IPS-15b (cell line): ENCODE measurements at regions not wholly inside any gene's neighbourhood (a gene's known extent, or its start where the extent isn't known, plus 50 kb on each side); places are given as distances from the start of the nearest gene placed in this dataset.
"Not testable (repeated sequence)": the region's sequence is repeated elsewhere in the genome, so short reads cannot be mapped to it uniquely, and the experiment has no call there.

Experiments used
- H3K27me3 ChIP-seq: one replicate; pipeline ENCODE4 v1.6.1; 2013; ENCODE audit warnings: low read length; ENCODE audit not compliant: control insufficient read depth, insufficient read depth
- H3K36me3 ChIP-seq: one replicate; pipeline ENCODE4 v1.6.1; 2013; ENCODE audit warnings: low read length; ENCODE audit not compliant: control insufficient read depth, insufficient read depth
- H3K4me1 ChIP-seq: one replicate; pipeline ENCODE4 v1.6.1; 2013; ENCODE audit warnings: mild to moderate bottlenecking, low read length; ENCODE audit not compliant: control insufficient read depth, insufficient read depth
- H3K4me3 ChIP-seq: one replicate; pipeline ENCODE4 v1.5.1; 2013; ENCODE audit warnings: low read depth, low read length
- H3K9ac ChIP-seq: one replicate; pipeline ENCODE4 v1.6.1; 2013; ENCODE audit warnings: low read depth, mild to moderate bottlenecking, low read length
- H3K9me3 ChIP-seq: one replicate; pipeline ENCODE4 v1.6.1; 2013; ENCODE audit warnings: mild to moderate bottlenecking, low read length; ENCODE audit not compliant: control insufficient read depth, insufficient read depth

GRCh38 chr3:110016235-110016815, 679.0 kb upstream of the DPPA4 start:
- H3K36me3 ChIP-seq: no peaks in the 10 kb centered on the region
- no peaks in the 10 kb centered on the region for H3K27me3 ChIP-seq
- no peaks in the 10 kb centered on the region for H3K9me3 ChIP-seq
- H3K4me1 ChIP-seq: peaks cover 21% of the 10 kb centered on the region
- no peak overlapping the region for H3K4me3 ChIP-seq
- H3K9ac ChIP-seq: no peak overlapping the region

GRCh38 chr3:110017304-110017703, 680.0 kb upstream of the DPPA4 start:
- H3K4me1 ChIP-seq: peaks cover 21% of the 10 kb centered on the region
- no peaks in the 10 kb centered on the region for H3K9me3 ChIP-seq
- H3K27me3 ChIP-seq: no peaks in the 10 kb centered on the region
- H3K4me3 ChIP-seq: no peak overlapping the region
- no peak overlapping the region for H3K9ac ChIP-seq
- H3K36me3 ChIP-seq: no peaks in the 10 kb centered on the region

GRCh38 chr3:110021659-110022058, 684.3 kb upstream of the DPPA4 start:
- H3K9ac ChIP-seq: no peak overlapping the region
- H3K36me3 ChIP-seq: no peaks in the 10 kb centered on the region
- no peaks in the 10 kb centered on the region for H3K9me3 ChIP-seq

GRCh38 chr3:110023022-110023421, 685.7 kb upstream of the DPPA4 start:
- H3K36me3 ChIP-seq, H3K27me3 ChIP-seq, H3K9ac ChIP-seq, H3K4me3 ChIP-seq, H3K9me3 ChIP-seq, H3K4me1 ChIP-seq: not testable (repeated sequence)

More at GRCh38 chr3:110021659-110022058, 684.3 kb upstream of the DPPA4 start:
- peaks cover 18% of the 10 kb centered on the region for H3K4me1 ChIP-seq
- H3K4me3 ChIP-seq: no peak overlapping the region
- no peaks in the 10 kb centered on the region for H3K27me3 ChIP-seq

- Histone ChIP-seq H3K9me3 (no peaks in the 10 kb centered on the region), H3K4me3 (no peak overlapping the region), H3K4me1 (no peaks in the 10 kb centered on the region), H3K36me3 (no peaks in the 10 kb centered on the region), H3K27me3 (no peaks in the 10 kb centered on the region), H3K9ac (no peak overlapping the region)
Measured at GRCh38 chr3:110026421-110026820, 689.1 kb upstream of the DPPA4 start.

- no peak overlapping the region for H3K9ac ChIP-seq
- H3K27me3 ChIP-seq: no peaks in the 10 kb centered on the region
- no peaks in the 10 kb centered on the region for H3K4me1 ChIP-seq
- no peaks in the 10 kb centered on the region for H3K9me3 ChIP-seq
- no peak overlapping the region for H3K4me3 ChIP-seq
- no peaks in the 10 kb centered on the region for H3K36me3 ChIP-seq
Measured at GRCh38 chr3:110027446-110028080, 690.2 kb upstream of the DPPA4 start.

- Histone ChIP-seq H3K4me1 (no peaks in the 10 kb centered on the region), H3K9me3 (no peaks in the 10 kb centered on the region), H3K9ac (no peak overlapping the region), H3K4me3 (no peak overlapping the region), H3K36me3 (no peaks in the 10 kb centered on the region), H3K27me3 (no peaks in the 10 kb centered on the region)
Measured at GRCh38 chr3:110031975-110032374, 694.6 kb upstream of the DPPA4 start.

- H3K9ac ChIP-seq: no peak overlapping the region
- no peaks in the 10 kb centered on the region for H3K27me3 ChIP-seq
- no peaks in the 10 kb centered on the region for H3K4me1 ChIP-seq
- H3K4me3 ChIP-seq: no peak overlapping the region
- H3K36me3 ChIP-seq: no peaks in the 10 kb centered on the region
- H3K9me3 ChIP-seq: no peaks in the 10 kb centered on the region
Measured at GRCh38 chr3:110059431-110059830, 722.1 kb upstream of the DPPA4 start.

GRCh38 chr3:110062716-110063115, 725.4 kb upstream of the DPPA4 start:
- H3K4me3 ChIP-seq: no peak overlapping the region
- no peaks in the 10 kb centered on the region for H3K27me3 ChIP-seq
- no peaks in the 10 kb centered on the region for H3K4me1 ChIP-seq
- no peaks in the 10 kb centered on the region for H3K9me3 ChIP-seq
- no peaks in the 10 kb centered on the region for H3K36me3 ChIP-seq
- no peak overlapping the region for H3K9ac ChIP-seq

GRCh38 chr3:110063178-110063577, 725.8 kb upstream of the DPPA4 start:
- no peak overlapping the region for H3K4me3 ChIP-seq
- H3K9me3 ChIP-seq: no peaks in the 10 kb centered on the region
- H3K27me3 ChIP-seq: no peaks in the 10 kb centered on the region
- H3K9ac ChIP-seq: no peak overlapping the region
- no peaks in the 10 kb centered on the region for H3K36me3 ChIP-seq
- no peaks in the 10 kb centered on the region for H3K4me1 ChIP-seq

- no peaks in the 10 kb centered on the region for H3K4me1 ChIP-seq
- H3K27me3 ChIP-seq: no peaks in the 10 kb centered on the region
- no peaks in the 10 kb centered on the region for H3K36me3 ChIP-seq
- H3K4me3 ChIP-seq: no peak overlapping the region
- H3K9me3 ChIP-seq: peaks cover 3% of the 10 kb centered on the region
- H3K9ac ChIP-seq: no peak overlapping the region
Measured at GRCh38 chr3:110066206-110066605, 728.9 kb upstream of the DPPA4 start.

GRCh38 chr3:110067527-110067926, 730.2 kb upstream of the DPPA4 start:
- H3K9me3 ChIP-seq: peaks cover 11% of the 10 kb centered on the region
- H3K9ac ChIP-seq: no peak overlapping the region
- no peaks in the 10 kb centered on the region for H3K36me3 ChIP-seq
- no peak overlapping the region for H3K4me3 ChIP-seq
- no peaks in the 10 kb centered on the region for H3K27me3 ChIP-seq
- H3K4me1 ChIP-seq: no peaks in the 10 kb centered on the region
